ENCODE measurements at regions not wholly inside any gene's neighbourhood (a gene's known extent, or its start where the extent isn't known, plus 50 kb on each side); places are given as distances from the start of the nearest gene placed in this dataset.

- ATAC-seq, result no peak
- no peaks in the 10 kb centered on the region for H3K79me2 ChIP-seq (ENCODE audit: control insufficient read depth, insufficient read depth, low read length)
- WGBS (ENCODE audit: insufficient coverage, insufficient replicate concordance, low lambda C conversion rate, missing lambda C conversion rate), result 56% methylated on average over 3 of the region's 3 CpGs
- no peaks in the 10 kb centered on the region for H3K4me1 ChIP-seq (ENCODE audit: control insufficient read depth, insufficient read depth, low read length)
- ChIA-PET SMC1A (ENCODE audit: uncharacterized antibody, unreplicated experiment) (no interaction called here), CTCF (no interaction called here), RAD21 (ENCODE audit: unreplicated experiment) (no interaction called here), POLR2A (no interaction called here)
- H3K9ac ChIP-seq (ENCODE audit: control insufficient read depth, insufficient read depth, low read length), result no peak overlapping the region
- no peaks in the 10 kb centered on the region for H3K27me3 ChIP-seq (replicated peaks in 1 of 2; ENCODE audit: control insufficient read depth in 2 of 2, insufficient read depth in 2 of 2, low read length in 1 of 2)
- TF ChIP-seq SMAD1 (IDR thresholded peaks at IDR 0.05; ENCODE audit: low read depth, partially characterized antibody), result no peak
- no peak overlapping the region for H3K4me3 ChIP-seq
- intact Hi-C loops (cut with micrococcal nuclease; ENCODE audit: unreplicated experiment) (no loop called here), in situ Hi-C loops (cut with MboI) (no loop called here)
- no peak overlapping the region for H2AFZ ChIP-seq (ENCODE audit: control insufficient read depth, low read depth, low read length)
- no peaks in the 10 kb centered on the region for H3K36me3 ChIP-seq (ENCODE audit: control insufficient read depth in 2 of 2, insufficient read depth in 2 of 2, low read length in 1 of 2)
- H3K9me3 ChIP-seq (replicated peaks; ENCODE audit: control insufficient read depth, insufficient read depth, low read length), result no peaks in the 10 kb centered on the region
- no peak for FAIRE-seq
- H3K27ac ChIP-seq (ENCODE audit: control insufficient read depth, insufficient read depth), result no peak overlapping the region
- no peak overlapping the region for H3K4me2 ChIP-seq (ENCODE audit: control insufficient read depth, insufficient read depth)
- no peak for DNase-seq (ENCODE audit: low read depth, low spot score)
- BruUV-seq (replicated peaks), result no TSS peak
- H4K20me1 ChIP-seq (ENCODE audit: control insufficient read depth, insufficient read depth), result no peaks in the 10 kb centered on the region
These were observed 96.2 kb upstream of the ROBO2 start for GRCh38 chr3:76943671-76944070.

- ATAC-seq, result no peak
- no peak for DNase-seq (ENCODE audit: low read depth, low spot score)
- 65% methylated on average over 3 of the region's 3 CpGs for WGBS (ENCODE audit: insufficient coverage, insufficient replicate concordance, low lambda C conversion rate, missing lambda C conversion rate)
- Histone ChIP-seq H3K9ac (ENCODE audit: control insufficient read depth, insufficient read depth, low read length) (no peak overlapping the region), H2AFZ (ENCODE audit: control insufficient read depth, low read depth, low read length) (no peak overlapping the region), H3K36me3 (ENCODE audit: control insufficient read depth in 2 of 2, insufficient read depth in 2 of 2, low read length in 1 of 2) (no peaks in the 10 kb centered on the region), H3K27me3 (replicated peaks in 1 of 2; ENCODE audit: control insufficient read depth in 2 of 2, insufficient read depth in 2 of 2, low read length in 1 of 2) (no peaks in the 10 kb centered on the region), H3K4me3 (no peak overlapping the region), H3K79me2 (ENCODE audit: control insufficient read depth, insufficient read depth, low read length) (no peaks in the 10 kb centered on the region), H3K27ac (ENCODE audit: control insufficient read depth, insufficient read depth) (no peak overlapping the region), H3K9me3 (replicated peaks; ENCODE audit: control insufficient read depth, insufficient read depth, low read length) (no peaks in the 10 kb centered on the region), H3K4me1 (ENCODE audit: control insufficient read depth, insufficient read depth, low read length) (no peaks in the 10 kb centered on the region), H4K20me1 (ENCODE audit: control insufficient read depth, insufficient read depth) (no peaks in the 10 kb centered on the region), H3K4me2 (ENCODE audit: control insufficient read depth, insufficient read depth) (no peak overlapping the region)
- TF ChIP-seq PRDM15 (CRISPR knock-in tag; IDR thresholded peaks at IDR 0.05) (no peak), CBX5 (IDR thresholded peaks at IDR 0.05; ENCODE audit: low read depth) (no peak), EP300 (IDR thresholded peaks at IDR 0.05; ENCODE audit: borderline replicate concordance in 1 of 2, control insufficient read depth in 1 of 2, low read depth in 2 of 2, low read length in 2 of 2) (no peak), NFYA (IDR thresholded peaks at IDR 0.05; ENCODE audit: borderline replicate concordance, low read depth, low read length) (no peak), SRF (IDR thresholded peaks at IDR 0.05; ENCODE audit: low read depth in 2 of 2, low read length in 2 of 2) (no peak)
- CTCF ChIA-PET, result no interaction called here
- POLR2A ChIA-PET, result no interaction called here
- in situ Hi-C loops (cut with MboI) (no loop called here), intact Hi-C loops (cut with micrococcal nuclease; ENCODE audit: unreplicated experiment) (no loop called here)
- FAIRE-seq, result no peak
- no TSS peak for BruUV-seq (replicated peaks)
- RAD21 ChIA-PET (ENCODE audit: unreplicated experiment), result interaction anchor here (0.7 kb wide), 1 partner anchor 358 kb away, joined by 3 read pairs; no protein-coding TSS in a partner anchor
- SMC1A ChIA-PET (ENCODE audit: uncharacterized antibody, unreplicated experiment), result no interaction called here
These were observed 90.9 kb upstream of the ROBO2 start for GRCh38 chr3:76949033-76949432.
